ENCODE measurements at regions not wholly inside any gene's neighbourhood (a gene's known extent, or its start where the extent isn't known, plus 50 kb on each side); places are given as distances from the start of the nearest gene placed in this dataset.
A peak's percentile ranks its signal among the peaks of the same experiment; 100 is the strongest.
"Not testable (repeated sequence)": the region's sequence is repeated elsewhere in the genome, so short reads cannot be mapped to it uniquely, and the experiment has no call there.

DNA sequence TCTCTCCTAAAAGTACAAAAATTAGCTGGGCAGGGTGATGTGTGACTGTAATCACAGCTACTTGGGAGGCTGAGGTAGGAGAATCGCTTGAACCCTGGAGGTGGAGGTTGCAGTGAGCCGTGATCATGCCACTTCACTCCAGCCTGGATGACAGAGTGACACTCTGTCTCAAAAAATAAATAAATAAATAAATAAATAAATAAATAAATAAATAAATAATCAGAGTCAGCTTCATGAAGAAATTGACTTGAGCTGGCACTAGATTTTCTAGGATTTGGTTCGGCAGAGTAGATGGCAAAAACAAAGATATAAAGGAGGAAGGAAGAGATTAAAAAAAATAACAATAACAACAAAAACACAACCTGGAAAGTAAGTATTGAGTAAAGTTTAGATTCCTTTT is 311.9 kb downstream of the AMY1C start:
- H2AFZ ChIP-seq (ENCODE audit: low read depth, low read length); H3K18ac ChIP-seq (ENCODE audit: low read depth in 1 of 2, low read length in 2 of 2); H2BK12ac ChIP-seq (ENCODE audit: low read length in 2 of 2); H3K4ac ChIP-seq (ENCODE audit: low read depth in 1 of 2, low read length in 2 of 2); H3K9me3 ChIP-seq (ENCODE audit: control insufficient read depth, low read length); H3K4me2 ChIP-seq (ENCODE audit: low read length, poor library complexity, severe bottlenecking); H3K23ac ChIP-seq (ENCODE audit: low read length in 2 of 2); H3K27ac ChIP-seq (ENCODE audit: low read length, poor library complexity, severe bottlenecking); H4K91ac ChIP-seq (ENCODE audit: low read length); H2BK5ac ChIP-seq (ENCODE audit: low read depth, low read length, poor library complexity, severe bottlenecking); H3K9ac ChIP-seq (ENCODE audit: low read length); DNase-seq; H3K27me3 ChIP-seq (ENCODE audit: control insufficient read depth in 1 of 2, insufficient read depth in 1 of 2, low read length in 2 of 2); H2AK5ac ChIP-seq (ENCODE audit: low read length, severe bottlenecking); H3K79me1 ChIP-seq (replicated peaks; ENCODE audit: low read length, poor library complexity, severe bottlenecking); H2BK15ac ChIP-seq (ENCODE audit: low read depth, poor library complexity, severe bottlenecking); H4K8ac ChIP-seq (ENCODE audit: low read length); H3K4me3 ChIP-seq (ENCODE audit: insufficient read depth in 1 of 2, low read depth in 1 of 2, low read length in 2 of 2); H3K14ac ChIP-seq (ENCODE audit: low read length in 2 of 2); H3K36me3 ChIP-seq (ENCODE audit: control insufficient read depth in 1 of 2, insufficient read depth in 2 of 2, low read depth in 1 of 2, low read length in 2 of 2); H2BK120ac ChIP-seq (ENCODE audit: low read depth, low read length); H3K4me1 ChIP-seq (ENCODE audit: control insufficient read depth, insufficient read depth, low read depth, low read length): not testable (repeated sequence)
- no CpG with 5 or more reads among the region's 3 CpGs for WGBS

DNA sequence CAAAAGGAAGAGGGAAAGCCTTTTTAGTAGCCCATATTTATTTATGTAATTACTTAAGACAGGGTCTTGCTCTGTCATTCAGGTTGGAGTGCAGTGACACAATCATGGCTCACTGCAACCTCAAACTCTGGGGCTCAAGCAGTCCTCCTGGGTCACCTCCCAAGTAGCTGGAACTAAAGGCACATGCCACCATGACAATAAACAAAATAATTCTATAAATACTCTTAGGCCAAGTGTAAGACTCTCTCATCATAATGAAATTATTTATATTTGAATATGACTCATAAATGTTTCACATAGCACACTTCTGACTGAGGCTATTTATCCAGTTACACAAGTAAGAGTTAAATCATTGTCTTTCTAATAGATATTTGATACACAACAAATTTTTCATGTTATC is 314.7 kb downstream of the AMY1C start:
- Histone ChIP-seq H3K4me1 (ENCODE audit: control insufficient read depth, insufficient read depth, low read depth, low read length) (no peaks in the 10 kb centered on the region), H3K9ac (ENCODE audit: low read length) (no peak overlapping the region), H2BK5ac (ENCODE audit: low read depth, low read length, poor library complexity, severe bottlenecking) (no peak overlapping the region), H3K18ac (ENCODE audit: low read depth in 1 of 2, low read length in 2 of 2) (no peak overlapping the region), H3K27me3 (ENCODE audit: control insufficient read depth in 1 of 2, insufficient read depth in 1 of 2, low read length in 2 of 2) (no peaks in the 10 kb centered on the region), H3K14ac (ENCODE audit: low read length in 2 of 2) (no peak overlapping the region), H3K4ac (ENCODE audit: low read depth in 1 of 2, low read length in 2 of 2) (no peak overlapping the region), H4K8ac (ENCODE audit: low read length) (no peak overlapping the region), H3K23ac (ENCODE audit: low read length in 2 of 2) (no peak overlapping the region), H2AK5ac (ENCODE audit: low read length, severe bottlenecking) (no peak overlapping the region), H3K27ac (ENCODE audit: low read length, poor library complexity, severe bottlenecking) (no peak overlapping the region), H3K9me3 (ENCODE audit: control insufficient read depth, low read length) (peaks cover 9% of the 10 kb centered on the region), H2BK12ac (ENCODE audit: low read length in 2 of 2) (no peak overlapping the region), H3K4me2 (ENCODE audit: low read length, poor library complexity, severe bottlenecking) (no peak overlapping the region), H2BK120ac (ENCODE audit: low read depth, low read length) (no peak overlapping the region), H4K91ac (ENCODE audit: low read length) (no peak overlapping the region), H2BK15ac (ENCODE audit: low read depth, poor library complexity, severe bottlenecking) (no peak overlapping the region), H3K36me3 (ENCODE audit: control insufficient read depth in 1 of 2, insufficient read depth in 2 of 2, low read depth in 1 of 2, low read length in 2 of 2) (no peaks in the 10 kb centered on the region), H2AFZ (ENCODE audit: low read depth, low read length) (no peak overlapping the region), H3K4me3 (ENCODE audit: insufficient read depth in 1 of 2, low read depth in 1 of 2, low read length in 2 of 2) (no peak overlapping the region), H3K79me1 (replicated peaks; ENCODE audit: low read length, poor library complexity, severe bottlenecking) (no peaks in the 10 kb centered on the region)
- peak; percentile 14 for DNase-seq

DNA sequence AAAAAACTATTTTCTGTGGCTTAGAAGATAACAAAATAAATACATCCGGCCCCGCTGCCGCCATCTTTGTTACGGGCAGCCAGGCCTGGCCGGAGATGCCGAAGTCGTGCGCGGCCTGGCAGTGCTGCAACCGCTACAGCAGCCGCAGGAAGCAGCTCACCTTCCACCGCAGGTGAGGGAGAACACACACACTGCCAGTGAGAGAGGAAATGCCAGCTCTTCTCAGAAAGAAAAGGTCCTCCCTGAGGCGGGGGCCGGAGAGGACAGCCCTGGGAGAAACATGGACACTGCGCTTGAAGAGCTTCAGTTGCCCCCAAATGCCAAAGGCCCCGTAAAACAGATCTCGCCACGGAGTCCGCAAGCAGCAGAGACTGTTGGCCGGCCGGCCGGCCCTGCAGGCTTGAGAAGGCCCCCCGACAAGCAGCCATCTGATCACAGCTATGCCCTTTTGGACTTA is 323.2 kb downstream of the AMY1C start:
- Histone ChIP-seq H3K27me3 (ENCODE audit: control insufficient read depth in 1 of 2, insufficient read depth in 1 of 2, low read length in 2 of 2) (no peaks in the 10 kb centered on the region), H2BK5ac (ENCODE audit: low read depth, low read length, poor library complexity, severe bottlenecking) (no peak overlapping the region), H3K4me1 (ENCODE audit: control insufficient read depth, insufficient read depth, low read depth, low read length) (no peaks in the 10 kb centered on the region), H3K27ac (ENCODE audit: low read length, poor library complexity, severe bottlenecking) (no peak overlapping the region), H3K9ac (ENCODE audit: low read length) (no peak overlapping the region), H3K4ac (ENCODE audit: low read depth in 1 of 2, low read length in 2 of 2) (no peak overlapping the region), H3K18ac (ENCODE audit: low read depth in 1 of 2, low read length in 2 of 2) (no peak overlapping the region), H3K36me3 (ENCODE audit: control insufficient read depth in 1 of 2, insufficient read depth in 2 of 2, low read depth in 1 of 2, low read length in 2 of 2) (no peaks in the 10 kb centered on the region), H3K9me3 (ENCODE audit: control insufficient read depth, low read length) (peaks cover 16% of the 10 kb centered on the region), H2BK12ac (ENCODE audit: low read length in 2 of 2) (no peak overlapping the region), H2AK5ac (ENCODE audit: low read length, severe bottlenecking) (no peak overlapping the region), H4K91ac (ENCODE audit: low read length) (no peak overlapping the region), H4K8ac (ENCODE audit: low read length) (no peak overlapping the region), H3K23ac (ENCODE audit: low read length in 2 of 2) (no peak overlapping the region), H2AFZ (ENCODE audit: low read depth, low read length) (no peak overlapping the region), H3K14ac (ENCODE audit: low read length in 2 of 2) (no peak overlapping the region), H2BK15ac (ENCODE audit: low read depth, poor library complexity, severe bottlenecking) (no peak overlapping the region), H2BK120ac (ENCODE audit: low read depth, low read length) (no peak overlapping the region), H3K4me2 (ENCODE audit: low read length, poor library complexity, severe bottlenecking) (no peak overlapping the region), H3K79me1 (replicated peaks; ENCODE audit: low read length, poor library complexity, severe bottlenecking) (no peaks in the 10 kb centered on the region), H3K4me3 (ENCODE audit: insufficient read depth in 1 of 2, low read depth in 1 of 2, low read length in 2 of 2) (no peak overlapping the region)
- no peak for DNase-seq
- WGBS, result 95% methylated on average over 23 of the region's 23 CpGs

DNA sequence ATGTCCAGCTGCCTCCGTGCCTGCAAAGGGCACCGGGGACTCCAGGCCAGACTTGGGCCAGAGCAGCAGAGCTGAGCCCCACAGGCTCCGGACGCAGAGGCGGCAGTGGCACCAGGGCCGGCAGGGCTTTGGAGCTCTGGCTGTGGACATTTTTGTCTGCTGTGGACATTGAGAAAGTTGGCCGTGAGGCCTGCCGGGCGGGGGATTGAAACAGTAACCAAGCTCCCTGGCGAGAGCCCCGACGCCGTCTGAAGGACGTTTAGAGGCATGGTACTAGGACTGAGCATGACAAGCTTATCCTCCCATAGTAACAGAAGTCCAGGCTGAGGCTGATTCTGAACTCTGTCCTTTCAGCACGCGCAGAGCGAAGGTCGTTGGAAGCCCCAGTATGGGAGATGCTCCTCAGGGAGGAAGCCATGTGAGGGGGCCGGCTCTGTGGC is 323.8 kb downstream of the AMY1C start:
- H3K36me3 ChIP-seq (ENCODE audit: control insufficient read depth in 1 of 2, insufficient read depth in 2 of 2, low read depth in 1 of 2, low read length in 2 of 2), result no peaks in the 10 kb centered on the region
- 96% methylated on average over 19 of the region's 19 CpGs for WGBS
- H3K9me3 ChIP-seq (ENCODE audit: control insufficient read depth, low read length), result peaks cover 12% of the 10 kb centered on the region
- no peak overlapping the region for H2BK15ac ChIP-seq (ENCODE audit: low read depth, poor library complexity, severe bottlenecking)
- H3K18ac ChIP-seq (ENCODE audit: low read depth in 1 of 2, low read length in 2 of 2), result no peak overlapping the region
- no peak overlapping the region for H4K8ac ChIP-seq (ENCODE audit: low read length)
- H2AFZ ChIP-seq (ENCODE audit: low read depth, low read length), result no peak overlapping the region
- no peaks in the 10 kb centered on the region for H3K79me1 ChIP-seq (replicated peaks; ENCODE audit: low read length, poor library complexity, severe bottlenecking)
- H3K4ac ChIP-seq (ENCODE audit: low read depth in 1 of 2, low read length in 2 of 2), result no peak overlapping the region
- H3K4me2 ChIP-seq (ENCODE audit: low read length, poor library complexity, severe bottlenecking), result no peak overlapping the region
- H3K14ac ChIP-seq (ENCODE audit: low read length in 2 of 2), result no peak overlapping the region
- H2BK12ac ChIP-seq (ENCODE audit: low read length in 2 of 2), result no peak overlapping the region
- H3K9ac ChIP-seq (ENCODE audit: low read length), result no peak overlapping the region
- no peak overlapping the region for H2AK5ac ChIP-seq (ENCODE audit: low read length, severe bottlenecking)
- H2BK5ac ChIP-seq (ENCODE audit: low read depth, low read length, poor library complexity, severe bottlenecking), result no peak overlapping the region
- H3K4me1 ChIP-seq (ENCODE audit: control insufficient read depth, insufficient read depth, low read depth, low read length), result no peaks in the 10 kb centered on the region
- no peak overlapping the region for H4K91ac ChIP-seq (ENCODE audit: low read length)
- no peak for DNase-seq
- H3K4me3 ChIP-seq (ENCODE audit: insufficient read depth in 1 of 2, low read depth in 1 of 2, low read length in 2 of 2), result no peak overlapping the region
- no peak overlapping the region for H3K23ac ChIP-seq (ENCODE audit: low read length in 2 of 2)
- no peaks in the 10 kb centered on the region for H3K27me3 ChIP-seq (ENCODE audit: control insufficient read depth in 1 of 2, insufficient read depth in 1 of 2, low read length in 2 of 2)
- H2BK120ac ChIP-seq (ENCODE audit: low read depth, low read length), result no peak overlapping the region
- no peak overlapping the region for H3K27ac ChIP-seq (ENCODE audit: low read length, poor library complexity, severe bottlenecking)
